ENCODE measurements at regions not wholly inside any gene's neighbourhood (a gene's known extent, or its start where the extent isn't known, plus 50 kb on each side); places are given as distances from the start of the nearest gene placed in this dataset.

GRCh38 chr13:89812856-89813255 lies 1534.6 kb upstream of the MIR17HG start:
- TF ChIP-seq, protein P1, sequence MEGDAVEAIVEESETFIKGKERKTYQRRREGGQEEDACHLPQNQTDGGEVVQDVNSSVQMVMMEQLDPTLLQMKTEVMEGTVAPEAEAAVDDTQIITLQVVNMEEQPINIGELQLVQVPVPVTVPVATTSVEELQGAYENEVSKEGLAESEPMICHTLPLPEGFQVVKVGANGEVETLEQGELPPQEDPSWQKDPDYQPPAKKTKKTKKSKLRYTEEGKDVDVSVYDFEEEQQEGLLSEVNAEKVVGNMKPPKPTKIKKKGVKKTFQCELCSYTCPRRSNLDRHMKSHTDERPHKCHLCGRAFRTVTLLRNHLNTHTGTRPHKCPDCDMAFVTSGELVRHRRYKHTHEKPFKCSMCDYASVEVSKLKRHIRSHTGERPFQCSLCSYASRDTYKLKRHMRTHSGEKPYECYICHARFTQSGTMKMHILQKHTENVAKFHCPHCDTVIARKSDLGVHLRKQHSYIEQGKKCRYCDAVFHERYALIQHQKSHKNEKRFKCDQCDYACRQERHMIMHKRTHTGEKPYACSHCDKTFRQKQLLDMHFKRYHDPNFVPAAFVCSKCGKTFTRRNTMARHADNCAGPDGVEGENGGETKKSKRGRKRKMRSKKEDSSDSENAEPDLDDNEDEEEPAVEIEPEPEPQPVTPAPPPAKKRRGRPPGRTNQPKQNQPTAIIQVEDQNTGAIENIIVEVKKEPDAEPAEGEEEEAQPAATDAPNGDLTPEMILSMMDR (IDR thresholded peaks at IDR 0.05), result no peak
- no peaks in the 10 kb centered on the region for H3K4me1 Mint-ChIP-seq
- peaks cover 7% of the 10 kb centered on the region for H3K36me3 Mint-ChIP-seq

DNA sequence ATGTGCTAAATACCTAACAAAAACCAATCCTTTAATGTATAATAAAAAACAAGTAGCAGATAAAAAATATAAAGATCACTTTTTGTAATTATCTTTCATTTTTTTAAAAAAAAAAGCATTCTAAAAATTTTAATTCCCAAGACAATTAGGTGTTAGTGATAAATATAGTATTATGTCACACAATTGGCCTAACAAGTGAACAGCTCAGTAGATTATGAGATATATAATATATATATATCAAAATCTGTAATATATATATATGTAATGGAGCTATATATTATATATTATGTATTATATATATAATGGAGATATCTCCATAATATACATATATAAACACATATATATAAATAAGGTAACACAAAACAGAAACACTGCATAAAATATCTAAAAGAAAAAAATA lies 1531.1 kb upstream of the MIR17HG start:
- H3K9me3 ChIP-seq (ENCODE audit: control insufficient read depth, insufficient read depth, low read length), result peaks cover 4% of the 10 kb centered on the region
- peaks cover 20 to 21% of the 10 kb centered on the region in 2 donors for H3K9me3 Mint-ChIP-seq
- no peak overlapping the region for H3K27ac ChIP-seq (ENCODE audit: low read length)
- H3K36me3 ChIP-seq (ENCODE audit: control insufficient read depth, insufficient read depth, low read length), result no peaks in the 10 kb centered on the region
- no peaks in the 10 kb centered on the region for H3K27me3 Mint-ChIP-seq (ENCODE audit: low read depth in 2 of 2)
- ATAC-seq, result no peak
- no peak overlapping the region for H3K4me3 Mint-ChIP-seq
- H3K4me1 Mint-ChIP-seq, result no peaks in the 10 kb centered on the region
- no peaks in the 10 kb centered on the region for H3K27me3 ChIP-seq (ENCODE audit: control insufficient read depth, insufficient read depth, low read length)
- TF ChIP-seq, protein P1 (IDR thresholded peaks at IDR 0.05), result no peak
- intact Hi-C loops (cut with micrococcal nuclease), result no loop called here
- no peak overlapping the region for H3K27ac Mint-ChIP-seq
- H3K4me1 ChIP-seq (ENCODE audit: control insufficient read depth, insufficient read depth, low read length), result no peaks in the 10 kb centered on the region
- H3K4me3 ChIP-seq (ENCODE audit: low read length), result no peak overlapping the region
- no peak for DNase-seq
- H3K36me3 Mint-ChIP-seq, result peaks cover 7% of the 10 kb centered on the region

More at GRCh38 chr13:89812856-89813255, 1534.6 kb upstream of the MIR17HG start:
- Histone ChIP-seq H3K4me1 (ENCODE audit: control insufficient read depth, insufficient read depth, low read length) (no peaks in the 10 kb centered on the region), H3K27me3 (ENCODE audit: control insufficient read depth, insufficient read depth, low read length) (no peaks in the 10 kb centered on the region), H3K36me3 (ENCODE audit: control insufficient read depth, insufficient read depth, low read length) (no peaks in the 10 kb centered on the region), H3K4me3 (ENCODE audit: low read length) (no peak overlapping the region), H3K9me3 (ENCODE audit: control insufficient read depth, insufficient read depth, low read length) (peaks cover 2% of the 10 kb centered on the region), H3K27ac (ENCODE audit: low read length) (no peak overlapping the region)
- Mint-ChIP-seq H3K9me3 (peaks cover 23 to 25% of the 10 kb centered on the region in 2 donors), H3K27ac (no peak overlapping the region), H3K4me3 (no peak overlapping the region), H3K27me3 (ENCODE audit: low read depth in 2 of 2) (no peaks in the 10 kb centered on the region)
- intact Hi-C loops (cut with micrococcal nuclease), result no loop called here
- DNase-seq (no peak), ATAC-seq (no peak)
- 48% methylated on average over 2 of the region's 2 CpGs for WGBS (ENCODE audit: insufficient coverage)

GRCh38 chr13:89822467-89822866 lies 1525.0 kb upstream of the MIR17HG start:
- H3K4me3 ChIP-seq (ENCODE audit: low read length), result no peak overlapping the region
- Mint-ChIP-seq H3K4me3 (no peak overlapping the region), H3K36me3 (no peaks in the 10 kb centered on the region), H3K9me3 (peaks cover 7 to 14% of the 10 kb centered on the region in 2 donors), H3K27ac (no peak overlapping the region), H3K4me1 (no peaks in the 10 kb centered on the region), H3K27me3 (ENCODE audit: low read depth in 2 of 2) (no peaks in the 10 kb centered on the region)
- TF ChIP-seq, protein P1 (IDR thresholded peaks at IDR 0.05), result no peak
- no peak for DNase-seq
- no peak overlapping the region for H3K27ac ChIP-seq (ENCODE audit: low read length)
- no peaks in the 10 kb centered on the region for H3K4me1 ChIP-seq (ENCODE audit: control insufficient read depth, insufficient read depth, low read length)
- no peaks in the 10 kb centered on the region for H3K36me3 ChIP-seq (ENCODE audit: control insufficient read depth, insufficient read depth, low read length)
- ATAC-seq, result no peak
- H3K9me3 ChIP-seq (ENCODE audit: control insufficient read depth, insufficient read depth, low read length), result peaks cover 9% of the 10 kb centered on the region
- intact Hi-C loops (cut with micrococcal nuclease), result no loop called here
- H3K27me3 ChIP-seq (ENCODE audit: control insufficient read depth, insufficient read depth, low read length), result no peaks in the 10 kb centered on the region
- WGBS (ENCODE audit: insufficient coverage), result 79% methylated on average over 3 of the region's 4 CpGs

- Histone ChIP-seq H3K4me1 (ENCODE audit: control insufficient read depth, insufficient read depth, low read length) (no peaks in the 10 kb centered on the region), H3K4me3 (ENCODE audit: low read length) (no peak overlapping the region), H3K9me3 (ENCODE audit: control insufficient read depth, insufficient read depth, low read length) (peaks cover 5% of the 10 kb centered on the region), H3K36me3 (ENCODE audit: control insufficient read depth, insufficient read depth, low read length) (no peaks in the 10 kb centered on the region), H3K27me3 (ENCODE audit: control insufficient read depth, insufficient read depth, low read length) (no peaks in the 10 kb centered on the region), H3K27ac (ENCODE audit: low read length) (no peak overlapping the region)
- Mint-ChIP-seq H3K9me3 (peaks cover 2 to 6% of the 10 kb centered on the region in 2 donors), H3K4me3 (no peak overlapping the region), H3K27ac (no peak overlapping the region), H3K27me3 (ENCODE audit: low read depth in 2 of 2) (no peaks in the 10 kb centered on the region), H3K36me3 (no peaks in the 10 kb centered on the region), H3K4me1 (no peaks in the 10 kb centered on the region)
- TF ChIP-seq, protein P1 (IDR thresholded peaks at IDR 0.05), result no peak
- ATAC-seq (no peak), DNase-seq (no peak)
- intact Hi-C loops (cut with micrococcal nuclease), result no loop called here
- 85% methylated on average over 4 of the region's 4 CpGs for WGBS (ENCODE audit: insufficient coverage)
Measured at GRCh38 chr13:89827552-89827951, 1519.9 kb upstream of the MIR17HG start.
